BLaER1 treated with 17β-estradiol and CSF1 and Interleukin-3, amounts not matched to agents 10 nM and 100 nM (cell line): ENCODE measurements at regions not wholly inside any gene's neighbourhood (a gene's known extent, or its start where the extent isn't known, plus 50 kb on each side); places are given as distances from the start of the nearest gene placed in this dataset.
"Not testable (repeated sequence)": the region's sequence is repeated elsewhere in the genome, so short reads cannot be mapped to it uniquely, and the experiment has no call there.

ENCODE experiments used
- H3K27ac ChIP-seq, 11 experiments: shearing (Covaris generic); formaldehyde crosslinking; 2 replicates each; pipeline ENCODE4 v1.8.1; 2022
- H3K27me3 ChIP-seq, 11 experiments: shearing (Covaris generic); formaldehyde crosslinking; 2 replicates each; pipeline ENCODE4 v1.8.1; 2022
- H3K36me3 ChIP-seq, 11 experiments: shearing (Covaris generic); formaldehyde crosslinking; 2 replicates each; pipeline ENCODE4 v1.8.1; 2022
- H3K4me1 ChIP-seq, 10 experiments: shearing (Covaris generic); formaldehyde crosslinking; 2 replicates each; pipeline ENCODE4 v1.8.1; 2022
- H3K4me2 ChIP-seq, 11 experiments: shearing (Covaris generic); formaldehyde crosslinking; 2 replicates each; pipeline ENCODE4 v1.8.1; 2022
- H3K4me3 ChIP-seq, 10 experiments: shearing (Covaris generic); formaldehyde crosslinking; 2 replicates each; pipeline ENCODE4 v1.8.1; 2022
- H3K9ac ChIP-seq, 11 experiments: shearing (Covaris generic); formaldehyde crosslinking; 2 replicates each; pipeline ENCODE4 v1.8.1; 2022
- H3K9me3 ChIP-seq, 11 experiments: shearing (Covaris generic); formaldehyde crosslinking; replicated peaks in 1 of 11; 2 replicates each; pipeline ENCODE4 v1.8.1; 2022
- H4K20me1 ChIP-seq, 11 experiments: shearing (Covaris generic); formaldehyde crosslinking; 2 replicates each; pipeline ENCODE4 v1.8.1; 2022
- Cebpa-rat ChIP-seq, 11 experiments: shearing (Covaris generic); IDR thresholded peaks; 2 replicates each; pipeline ENCODE4 v1.8.1; 2022

DNA sequence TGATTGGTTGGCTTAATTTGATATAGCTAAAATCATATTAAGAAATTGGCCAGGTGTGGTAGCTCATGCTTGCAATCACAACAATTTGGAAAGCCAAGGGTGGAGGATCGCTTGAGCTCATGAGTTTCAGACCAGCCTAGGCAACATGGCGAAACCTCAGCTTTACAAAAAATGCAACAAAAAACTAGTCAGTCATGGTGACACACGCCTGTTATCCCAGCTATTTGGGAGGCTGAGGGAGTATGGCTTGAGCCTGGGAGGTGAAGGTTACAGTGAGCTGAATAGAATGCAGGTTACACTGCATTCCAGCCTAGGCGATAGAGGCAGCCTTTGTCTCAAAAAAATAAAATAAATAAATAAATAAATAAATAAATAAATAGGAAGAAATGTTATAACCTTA lies 1579.6 kb upstream of the SLC10A2 start:
- H3K9me3 ChIP-seq, result no peaks in the 10 kb centered on the region
- no peaks in the 10 kb centered on the region for H3K27me3 ChIP-seq
- peaks cover 0 to 7% (median 0%) of the 10 kb centered on the region in 10 experiments; a peak in 3 of 20 replicates for H3K4me1 ChIP-seq
- H3K4me2 ChIP-seq, result no peak overlapping the region
- H3K9ac ChIP-seq, result no peak overlapping the region
- no peak overlapping the region for H3K27ac ChIP-seq
- H3K4me3 ChIP-seq, result no peak overlapping the region
- H3K36me3 ChIP-seq, result no peaks in the 10 kb centered on the region
- no peak for TF ChIP-seq Cebpa-rat (IDR thresholded peaks at IDR 0.05)
- H4K20me1 ChIP-seq, result no peaks in the 10 kb centered on the region

GRCh38 chr13:104641309-104641708 lies 1575.1 kb upstream of the SLC10A2 start:
- TF ChIP-seq Cebpa-rat (IDR thresholded peaks at IDR 0.05), result no peak
- peaks cover 0 to 10% (median 0%) of the 10 kb centered on the region in 10 experiments; a peak in 3 of 20 replicates for H3K4me1 ChIP-seq
- no peak overlapping the region for H3K4me3 ChIP-seq
- H3K9ac ChIP-seq, result no peak overlapping the region
- H3K27ac ChIP-seq, result no peak overlapping the region
- no peaks in the 10 kb centered on the region for H3K36me3 ChIP-seq
- no peaks in the 10 kb centered on the region for H3K9me3 ChIP-seq
- no peaks in the 10 kb centered on the region for H3K27me3 ChIP-seq
- no peaks in the 10 kb centered on the region for H4K20me1 ChIP-seq
- 0 out of 22 replicates have a peak overlapping the region, but pooled peaks of 2 of the 11 experiments have one; percentile 6 to 36 for H3K4me2 ChIP-seq

DNA sequence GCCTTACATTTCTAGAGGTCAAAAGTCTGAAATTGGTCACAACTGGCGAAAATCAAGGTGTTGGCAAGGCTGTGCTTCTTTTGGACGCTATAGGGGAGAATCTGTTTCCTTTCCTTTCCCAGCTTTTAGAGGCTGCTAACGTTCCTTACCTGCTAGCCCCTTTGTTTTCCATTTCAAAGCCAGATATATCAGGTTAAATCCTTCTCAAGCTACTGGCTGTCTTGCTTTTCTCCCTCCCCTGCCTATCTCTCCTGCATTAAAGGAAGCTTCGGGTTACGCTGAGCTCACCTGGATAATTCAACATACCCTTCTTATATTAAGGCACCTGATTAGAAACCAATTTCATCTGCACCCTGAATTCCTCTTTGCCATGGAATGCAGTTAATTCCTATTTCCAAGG lies 1569.7 kb upstream of the SLC10A2 start:
- H3K9ac ChIP-seq, result no peak overlapping the region
- no peaks in the 10 kb centered on the region for H3K27me3 ChIP-seq
- H3K4me1 ChIP-seq, result peaks cover 0 to 6% (median 0%) of the 10 kb centered on the region in 10 experiments; a peak in 3 of 20 replicates
- H4K20me1 ChIP-seq, result no peaks in the 10 kb centered on the region
- no peak overlapping the region for H3K4me3 ChIP-seq
- no peak overlapping the region for H3K27ac ChIP-seq
- no peaks in the 10 kb centered on the region for H3K9me3 ChIP-seq
- no peaks in the 10 kb centered on the region for H3K36me3 ChIP-seq
- TF ChIP-seq Cebpa-rat (IDR thresholded peaks at IDR 0.05), result no peak
- H3K4me2 ChIP-seq, result no peak overlapping the region

DNA sequence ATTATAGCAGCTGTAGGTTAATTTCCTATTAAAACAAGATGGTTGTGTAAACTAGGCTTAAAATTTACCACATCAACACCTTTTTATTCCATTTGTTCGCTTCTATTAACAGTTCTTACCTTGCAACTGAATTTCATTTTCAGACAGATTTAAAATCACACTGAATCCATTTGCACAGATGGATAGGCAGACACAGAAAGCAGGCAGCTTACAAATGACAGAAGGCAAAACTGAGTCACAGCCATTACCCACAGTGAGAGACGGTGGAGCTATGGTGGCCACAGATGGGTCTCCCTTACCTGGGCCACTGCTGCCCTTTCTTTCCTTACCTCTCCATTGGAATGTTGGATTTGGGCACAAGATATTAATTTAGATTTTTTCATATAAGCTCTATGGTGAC lies 1567.8 kb upstream of the SLC10A2 start:
- Histone ChIP-seq H4K20me1 (no peaks in the 10 kb centered on the region), H3K4me1 (no peaks in the 10 kb centered on the region), H3K27me3 (no peaks in the 10 kb centered on the region), H3K4me2 (no peak overlapping the region), H3K9ac (no peak overlapping the region), H3K4me3 (no peak overlapping the region), H3K36me3 (no peaks in the 10 kb centered on the region), H3K9me3 (no peaks in the 10 kb centered on the region), H3K27ac (no peak overlapping the region)
- no peak for TF ChIP-seq Cebpa-rat (IDR thresholded peaks at IDR 0.05)

DNA sequence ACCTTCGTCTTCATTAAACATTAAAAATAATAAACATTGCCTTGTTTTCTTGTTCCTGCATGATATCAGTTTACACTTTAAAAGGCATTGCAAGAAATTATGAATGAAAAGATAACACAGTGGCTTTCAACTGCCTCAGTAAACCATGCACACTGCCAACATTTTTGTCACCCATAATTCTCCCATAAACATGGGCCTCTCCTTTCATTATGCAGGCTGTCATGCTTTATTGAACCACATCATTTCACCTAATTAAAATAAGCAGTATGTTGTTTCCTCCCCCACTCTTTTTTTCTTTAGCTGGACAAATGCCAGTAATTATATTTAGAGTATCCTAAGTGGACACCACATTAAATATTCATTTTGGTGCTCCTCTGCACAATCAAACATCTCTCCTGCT lies 1566.5 kb upstream of the SLC10A2 start:
- no peaks in the 10 kb centered on the region for H3K36me3 ChIP-seq
- no peak for TF ChIP-seq Cebpa-rat (IDR thresholded peaks at IDR 0.05)
- H3K9me3 ChIP-seq, result no peaks in the 10 kb centered on the region
- no peak overlapping the region for H3K4me3 ChIP-seq
- no peaks in the 10 kb centered on the region; a peak in 1 of 22 replicates for H4K20me1 ChIP-seq
- H3K4me2 ChIP-seq, result no peak overlapping the region
- no peaks in the 10 kb centered on the region for H3K4me1 ChIP-seq
- H3K9ac ChIP-seq, result no peak overlapping the region
- H3K27ac ChIP-seq, result no peak overlapping the region
- no peaks in the 10 kb centered on the region for H3K27me3 ChIP-seq

DNA sequence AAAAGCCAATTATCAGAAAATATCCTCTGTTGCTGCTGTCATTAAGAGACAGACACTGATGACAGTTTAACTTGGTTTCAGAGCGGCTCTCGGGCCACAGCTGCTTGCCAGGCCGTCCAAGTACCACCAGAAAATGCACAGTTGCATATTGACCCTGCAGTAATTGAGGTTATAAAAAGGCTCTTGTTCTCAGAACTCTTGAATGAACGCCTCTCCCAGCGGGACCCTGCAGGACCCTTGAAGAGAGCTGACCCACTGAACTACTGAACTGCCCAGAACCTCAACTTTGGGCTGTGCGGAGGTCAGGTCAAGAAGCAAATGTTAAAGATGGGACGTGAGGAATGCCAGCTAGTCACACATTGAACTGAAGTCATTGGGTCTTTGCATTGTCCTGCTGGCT lies 1559.0 kb upstream of the SLC10A2 start:
- Histone ChIP-seq H4K20me1 (no peaks in the 10 kb centered on the region; a peak in 1 of 22 replicates), H3K4me2 (no peak overlapping the region), H3K36me3 (no peaks in the 10 kb centered on the region), H3K9me3 (no peaks in the 10 kb centered on the region), H3K27ac (no peak overlapping the region), H3K4me3 (no peak overlapping the region), H3K4me1 (no peaks in the 10 kb centered on the region), H3K9ac (no peak overlapping the region), H3K27me3 (no peaks in the 10 kb centered on the region)
- no peak for TF ChIP-seq Cebpa-rat (IDR thresholded peaks at IDR 0.05)

DNA sequence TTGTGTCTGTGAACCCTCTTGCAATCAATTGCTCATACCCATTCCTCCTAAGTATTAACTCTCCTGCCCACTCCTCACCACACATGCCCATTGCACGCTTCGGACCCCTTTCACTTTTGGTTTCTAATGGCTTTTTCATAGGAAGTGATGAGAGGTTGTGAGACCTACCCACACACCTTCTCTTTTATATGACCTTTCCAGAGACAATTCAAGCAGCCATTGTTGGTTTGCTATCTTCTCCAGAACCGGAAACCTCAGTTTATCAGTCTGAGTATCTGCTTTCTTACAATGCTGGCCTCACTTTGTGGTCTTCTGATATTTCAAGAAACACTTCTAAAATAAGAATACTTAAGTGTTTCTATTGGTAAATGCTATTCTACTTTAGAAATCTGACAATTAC lies 1550.8 kb upstream of the SLC10A2 start:
- peaks cover 8 to 23% (median 16%) of the 10 kb centered on the region in 11 experiments; a peak in 18 of 22 replicates for H3K9me3 ChIP-seq
- no peak for TF ChIP-seq Cebpa-rat (IDR thresholded peaks at IDR 0.05)
- H3K9ac ChIP-seq, result no peak overlapping the region
- no peak overlapping the region for H3K4me3 ChIP-seq
- no peaks in the 10 kb centered on the region for H3K36me3 ChIP-seq
- no peak overlapping the region for H3K27ac ChIP-seq
- H3K4me2 ChIP-seq, result no peak overlapping the region
- H3K4me1 ChIP-seq, result no peaks in the 10 kb centered on the region
- H4K20me1 ChIP-seq, result no peaks in the 10 kb centered on the region
- H3K27me3 ChIP-seq, result no peaks in the 10 kb centered on the region

- no peak overlapping the region for H3K4me2 ChIP-seq
- H4K20me1 ChIP-seq, result no peaks in the 10 kb centered on the region
- no peak overlapping the region for H3K9ac ChIP-seq
- no peaks in the 10 kb centered on the region for H3K4me1 ChIP-seq
- no peak for TF ChIP-seq Cebpa-rat (IDR thresholded peaks at IDR 0.05)
- no peaks in the 10 kb centered on the region for H3K36me3 ChIP-seq
- H3K4me3 ChIP-seq, result no peak overlapping the region
- no peaks in the 10 kb centered on the region for H3K27me3 ChIP-seq
- H3K27ac ChIP-seq, result no peak overlapping the region
- peaks cover 8 to 23% (median 16%) of the 10 kb centered on the region in 11 experiments; a peak in 18 of 22 replicates for H3K9me3 ChIP-seq
Measured at GRCh38 chr13:104614361-104615145, 1548.3 kb upstream of the SLC10A2 start.

DNA sequence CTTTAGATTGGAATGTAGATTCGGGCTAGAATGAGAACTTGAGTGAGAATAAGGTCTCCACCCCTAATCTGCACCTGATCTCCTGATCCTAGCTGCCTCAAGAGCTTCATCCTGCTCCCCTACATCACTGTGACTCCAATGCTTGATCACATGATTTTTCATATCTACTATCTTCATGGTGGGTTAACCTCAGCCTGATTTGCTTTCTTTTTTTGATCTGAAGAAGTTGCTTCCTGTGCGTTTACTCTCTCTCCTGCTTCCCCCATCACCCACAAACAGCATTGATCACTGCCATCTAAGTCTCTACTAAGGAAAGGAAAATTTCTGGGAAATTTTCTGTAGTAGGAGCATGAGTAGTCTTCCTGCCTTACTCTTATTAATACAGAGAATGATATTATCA lies 1542.1 kb upstream of the SLC10A2 start:
- Histone ChIP-seq H3K27ac (no peak overlapping the region), H3K4me1 (no peaks in the 10 kb centered on the region), H3K4me2 (no peak overlapping the region), H3K27me3 (no peaks in the 10 kb centered on the region), H3K36me3 (no peaks in the 10 kb centered on the region), H4K20me1 (no peaks in the 10 kb centered on the region), H3K9me3 (0 out of 22 replicates have a peak, but pooled peaks cover 0 to 4% (median 0%) of the 10 kb centered on the region in 11 experiments), H3K9ac (no peak overlapping the region), H3K4me3 (no peak overlapping the region)
- TF ChIP-seq Cebpa-rat (IDR thresholded peaks at IDR 0.05), result no peak

GRCh38 chr13:104605435-104605834 lies 1539.2 kb upstream of the SLC10A2 start:
- H3K4me1 ChIP-seq, H4K20me1 ChIP-seq, H3K4me3 ChIP-seq, H3K27me3 ChIP-seq, H3K36me3 ChIP-seq, H3K9ac ChIP-seq, H3K4me2 ChIP-seq, H3K9me3 ChIP-seq, H3K27ac ChIP-seq: not testable (repeated sequence)
